Muscle of leg (tissue), 3 donors: ENCODE measurements at regions not wholly inside any gene's neighbourhood (a gene's known extent, or its start where the extent isn't known, plus 50 kb on each side); places are given as distances from the start of the nearest gene placed in this dataset.

Experiments used
- DNase-seq: peaks from one replicate; pipeline ENCODE4 v3.0.0; 2013
- H3K27ac ChIP-seq: one replicate; pipeline ENCODE4 v1.5.1; 2013; ENCODE audit warnings: mild to moderate bottlenecking, low read length, control low read depth
- H3K27me3 ChIP-seq: one replicate; pipeline ENCODE4 v1.6.1; 2013; ENCODE audit warnings: low read length; ENCODE audit not compliant: control insufficient read depth, insufficient read depth
- H3K36me3 ChIP-seq: one replicate; pipeline ENCODE4 v1.6.1; 2013; ENCODE audit warnings: low read length; ENCODE audit not compliant: control insufficient read depth, insufficient read depth
- H3K4me1 ChIP-seq: one replicate; pipeline ENCODE4 v1.6.1; 2013; ENCODE audit warnings: low read length; ENCODE audit not compliant: control insufficient read depth, insufficient read depth
- H3K4me3 ChIP-seq: one replicate; pipeline ENCODE4 v1.5.1; 2013; ENCODE audit warnings: low read length, control low read depth
- H3K9me3 ChIP-seq: replicated peaks from 2 replicates; pipeline ENCODE4 v1.6.1; 2013; ENCODE audit warnings: low read depth, low read length; ENCODE audit not compliant: control insufficient read depth
- WGBS: methylation state at CpG from one replicate; pipeline ENCODE4 v1.1.5; 2013; ENCODE audit warnings: missing lambda C conversion rate; ENCODE audit not compliant: insufficient coverage; 5-methylcytosine and 5-hydroxymethylcytosine counted together

GRCh38 chr1:67991546-67991945 is 58.9 kb downstream of the DIRAS3 start:
- H3K4me3 ChIP-seq = no peak overlapping the region
- peak; percentile 10 for DNase-seq
- no peak overlapping the region for H3K27ac ChIP-seq
- H3K27me3 ChIP-seq = no peaks in the 10 kb centered on the region
- no peaks in the 10 kb centered on the region for H3K36me3 ChIP-seq
- no CpG with 5 or more reads among the region's 5 CpGs for WGBS
- no peaks in the 10 kb centered on the region for H3K4me1 ChIP-seq
- peaks cover 3% of the 10 kb centered on the region for H3K9me3 ChIP-seq

GRCh38 chr1:67988066-67988465 is 62.4 kb downstream of the DIRAS3 start:
- no peaks in the 10 kb centered on the region for H3K9me3 ChIP-seq
- no peaks in the 10 kb centered on the region for H3K27me3 ChIP-seq
- no peak overlapping the region for H3K4me3 ChIP-seq
- no peaks in the 10 kb centered on the region for H3K36me3 ChIP-seq
- 100% methylated on average over 1 of the region's 5 CpGs for WGBS
- no peaks in the 10 kb centered on the region for H3K4me1 ChIP-seq
- DNase-seq = no peak
- H3K27ac ChIP-seq = no peak overlapping the region

- no peak overlapping the region for H3K27ac ChIP-seq
- no peaks in the 10 kb centered on the region for H3K27me3 ChIP-seq
- DNase-seq = no peak
- no peak overlapping the region for H3K4me3 ChIP-seq
- WGBS = 80% methylated on average over 1 of the region's 13 CpGs
- H3K9me3 ChIP-seq = no peaks in the 10 kb centered on the region
- no peaks in the 10 kb centered on the region for H3K4me1 ChIP-seq
- H3K36me3 ChIP-seq = no peaks in the 10 kb centered on the region
These were observed 63.2 kb downstream of the DIRAS3 start for GRCh38 chr1:67987046-67987799.

DNA sequence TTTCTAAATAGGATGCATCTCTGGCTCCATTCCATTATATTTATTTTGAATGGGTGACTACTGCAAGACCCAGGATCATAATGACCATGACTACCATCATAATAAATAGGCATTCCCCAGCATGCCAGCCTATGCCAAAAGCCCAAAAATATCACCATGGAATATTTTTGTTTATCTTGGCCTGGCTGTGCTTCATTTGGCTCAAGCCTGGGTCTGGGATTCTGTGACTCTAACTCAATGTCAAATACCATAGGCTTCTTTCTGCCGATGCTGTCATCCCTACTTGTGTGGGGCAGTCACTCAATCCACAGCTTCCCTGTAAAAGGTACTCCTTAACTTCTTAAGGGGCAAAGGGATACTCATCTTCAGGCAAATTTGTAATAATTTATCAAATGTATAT is 66.6 kb downstream of the DIRAS3 start:
- Histone ChIP-seq H3K4me1 (no peaks in the 10 kb centered on the region), H3K27me3 (no peaks in the 10 kb centered on the region), H3K36me3 (no peaks in the 10 kb centered on the region), H3K9me3 (no peaks in the 10 kb centered on the region), H3K27ac (no peak overlapping the region), H3K4me3 (no peak overlapping the region)
- DNase-seq = no peak
- WGBS = no CpG with 5 or more reads among the region's 1 CpG

DNA sequence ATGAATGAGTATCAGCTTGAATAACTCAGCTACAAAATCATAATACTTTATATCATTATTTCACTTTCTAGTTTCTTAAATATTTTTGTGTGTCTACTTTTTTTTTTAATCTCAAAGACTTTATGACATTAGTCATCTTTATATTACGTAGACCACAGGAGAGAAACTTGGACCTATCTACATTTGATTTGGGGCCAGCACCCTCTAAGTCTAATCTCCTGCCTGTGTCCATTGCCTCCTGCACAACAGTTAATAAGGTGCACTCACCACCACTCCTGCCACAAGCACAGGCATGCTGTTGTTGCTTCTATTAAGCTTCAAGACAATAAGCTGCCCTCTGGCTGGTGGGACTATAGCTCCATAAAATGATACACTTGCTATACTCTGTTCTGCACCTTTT is 70.4 kb downstream of the DIRAS3 start:
- H3K4me3 ChIP-seq = no peak overlapping the region
- H3K27me3 ChIP-seq = no peaks in the 10 kb centered on the region
- no peaks in the 10 kb centered on the region for H3K4me1 ChIP-seq
- no peak overlapping the region for H3K27ac ChIP-seq
- H3K9me3 ChIP-seq = no peaks in the 10 kb centered on the region
- 71% methylated on average over 1 of the region's 1 CpG for WGBS
- DNase-seq = no peak
- H3K36me3 ChIP-seq = no peaks in the 10 kb centered on the region

DNA sequence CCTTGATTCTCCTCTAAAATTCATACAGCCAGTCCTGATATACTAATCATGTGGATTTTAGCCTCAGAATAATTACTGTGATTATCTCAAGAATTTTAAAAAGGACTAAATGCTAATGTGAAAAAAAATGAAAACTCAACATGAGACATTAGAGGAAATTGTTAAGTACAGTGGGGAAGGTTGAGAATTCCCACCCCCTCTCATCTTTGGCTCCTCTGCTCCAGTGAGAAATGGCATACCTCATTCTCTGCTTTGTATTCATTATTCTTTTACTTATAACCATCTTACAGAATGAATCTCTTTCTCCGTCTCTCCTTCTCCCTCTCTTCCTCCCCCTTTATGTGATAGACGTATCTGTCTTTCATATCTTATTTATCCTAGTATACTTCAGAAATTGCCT is 70.9 kb downstream of the DIRAS3 start:
- Histone ChIP-seq H3K36me3 (no peaks in the 10 kb centered on the region), H3K4me3 (no peak overlapping the region), H3K27me3 (no peaks in the 10 kb centered on the region), H3K27ac (no peak overlapping the region), H3K9me3 (no peaks in the 10 kb centered on the region), H3K4me1 (no peaks in the 10 kb centered on the region)
- DNase-seq = no peak
- no CpG with 5 or more reads among the region's 2 CpGs for WGBS

DNA sequence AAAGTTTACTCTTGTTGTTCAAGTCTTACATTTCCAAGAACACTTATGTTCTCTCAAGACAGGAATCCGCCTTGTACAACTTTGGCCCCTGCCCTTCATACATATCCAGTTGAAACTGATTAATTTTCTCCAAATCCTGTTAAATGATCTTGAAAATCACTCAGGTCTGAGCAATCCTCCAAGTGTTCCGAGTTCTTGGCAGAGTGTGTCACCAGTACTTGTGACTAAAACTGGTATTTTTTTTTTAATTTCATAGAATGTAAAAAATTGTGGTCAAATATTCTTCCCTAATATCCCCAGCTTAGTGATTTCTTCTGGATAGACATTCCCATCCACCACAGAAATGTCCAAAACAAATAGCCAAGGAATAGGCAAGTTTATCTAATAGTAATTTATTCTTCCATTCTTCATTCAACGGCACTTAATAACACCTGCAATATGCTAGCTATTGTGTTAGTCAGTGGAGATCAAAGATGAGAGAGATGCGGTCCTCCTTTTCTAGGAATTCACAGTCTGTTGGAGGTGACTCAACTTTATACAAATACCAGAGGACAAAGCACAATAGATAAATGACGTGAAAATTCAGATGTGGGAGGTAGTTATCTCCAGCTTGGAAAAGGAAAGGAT is 71.4 kb downstream of the DIRAS3 start:
- no peaks in the 10 kb centered on the region for H3K9me3 ChIP-seq
- DNase-seq = peak; percentile 54
- no peaks in the 10 kb centered on the region for H3K27me3 ChIP-seq
- H3K36me3 ChIP-seq = no peaks in the 10 kb centered on the region
- WGBS = 40% methylated on average over 1 of the region's 5 CpGs
- no peak overlapping the region for H3K27ac ChIP-seq
- H3K4me1 ChIP-seq = no peaks in the 10 kb centered on the region
- no peak overlapping the region for H3K4me3 ChIP-seq

GRCh38 chr1:67977756-67978155 is 72.7 kb downstream of the DIRAS3 start:
- H3K27me3 ChIP-seq = no peaks in the 10 kb centered on the region
- H3K36me3 ChIP-seq = no peaks in the 10 kb centered on the region
- no peaks in the 10 kb centered on the region for H3K4me1 ChIP-seq
- H3K9me3 ChIP-seq = no peaks in the 10 kb centered on the region
- H3K27ac ChIP-seq = no peak overlapping the region
- DNase-seq = peak; percentile 83
- H3K4me3 ChIP-seq = no peak overlapping the region
- no CpG with 5 or more reads among the region's 3 CpGs for WGBS

DNA sequence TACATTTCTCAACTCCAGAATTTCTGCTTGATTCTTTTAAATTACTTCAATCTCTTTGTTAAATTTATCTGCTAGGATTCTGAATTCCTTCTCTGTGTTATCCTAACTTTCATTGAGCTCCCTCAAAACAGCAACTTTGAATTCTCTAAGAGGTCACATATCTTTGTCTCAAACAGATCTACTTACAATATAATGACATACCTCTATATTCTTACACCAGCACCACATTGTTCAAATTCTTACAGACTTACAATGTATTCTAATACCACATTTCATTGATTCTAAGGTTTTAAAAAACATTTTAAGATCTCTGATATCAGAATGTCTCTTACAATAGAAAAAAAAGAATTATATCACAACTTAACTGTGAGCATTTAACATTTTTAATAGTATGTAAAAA is 77.4 kb downstream of the DIRAS3 start:
- Histone ChIP-seq H3K36me3 (no peaks in the 10 kb centered on the region), H3K27me3 (no peaks in the 10 kb centered on the region), H3K27ac (no peak overlapping the region), H3K9me3 (no peaks in the 10 kb centered on the region), H3K4me3 (no peak overlapping the region), H3K4me1 (no peaks in the 10 kb centered on the region)
- DNase-seq = no peak

DNA sequence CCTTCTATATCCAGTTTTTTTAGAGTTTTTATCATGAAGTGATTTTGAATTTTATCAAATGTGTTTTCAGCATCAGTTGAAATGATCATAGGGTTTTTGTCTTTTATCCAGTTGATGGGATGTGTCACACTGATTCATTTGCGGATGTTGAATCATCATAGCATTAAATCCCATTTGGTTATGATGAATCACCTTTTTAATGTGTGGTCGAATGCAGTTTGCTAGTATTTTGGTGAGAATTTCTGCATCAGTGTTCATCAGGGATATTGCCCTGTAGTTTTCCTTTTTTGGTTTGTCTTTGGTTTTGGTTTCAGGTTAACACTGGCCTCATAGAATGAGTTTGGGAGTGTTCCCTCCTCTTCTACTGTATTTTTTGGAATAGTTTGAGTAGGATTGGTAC is 80.3 kb downstream of the DIRAS3 start:
- WGBS = no CpG with 5 or more reads among the region's 2 CpGs
- H3K4me3 ChIP-seq = no peak overlapping the region
- no peaks in the 10 kb centered on the region for H3K4me1 ChIP-seq
- DNase-seq = no peak
- no peak overlapping the region for H3K27ac ChIP-seq
- H3K27me3 ChIP-seq = no peaks in the 10 kb centered on the region
- H3K9me3 ChIP-seq = no peaks in the 10 kb centered on the region
- H3K36me3 ChIP-seq = no peaks in the 10 kb centered on the region
